NCI-H82 treated with DMSO at 0.1 percent for 48 hours (cell line): ENCODE measurements at regions not wholly inside any gene's neighbourhood (a gene's known extent, or its start where the extent isn't known, plus 50 kb on each side); places are given as distances from the start of the nearest gene placed in this dataset.

Experiments used
- DNase-seq: peaks from one replicate; lab custom pipeline; 2025; ENCODE audit not compliant: unreplicated experiment; lab: John Stamatoyannopoulos, UW

- DNase-seq: no peak
Observed at GRCh38 chr2:109070290-109070689, 58.7 kb upstream of the SH3RF3 start.

DNA sequence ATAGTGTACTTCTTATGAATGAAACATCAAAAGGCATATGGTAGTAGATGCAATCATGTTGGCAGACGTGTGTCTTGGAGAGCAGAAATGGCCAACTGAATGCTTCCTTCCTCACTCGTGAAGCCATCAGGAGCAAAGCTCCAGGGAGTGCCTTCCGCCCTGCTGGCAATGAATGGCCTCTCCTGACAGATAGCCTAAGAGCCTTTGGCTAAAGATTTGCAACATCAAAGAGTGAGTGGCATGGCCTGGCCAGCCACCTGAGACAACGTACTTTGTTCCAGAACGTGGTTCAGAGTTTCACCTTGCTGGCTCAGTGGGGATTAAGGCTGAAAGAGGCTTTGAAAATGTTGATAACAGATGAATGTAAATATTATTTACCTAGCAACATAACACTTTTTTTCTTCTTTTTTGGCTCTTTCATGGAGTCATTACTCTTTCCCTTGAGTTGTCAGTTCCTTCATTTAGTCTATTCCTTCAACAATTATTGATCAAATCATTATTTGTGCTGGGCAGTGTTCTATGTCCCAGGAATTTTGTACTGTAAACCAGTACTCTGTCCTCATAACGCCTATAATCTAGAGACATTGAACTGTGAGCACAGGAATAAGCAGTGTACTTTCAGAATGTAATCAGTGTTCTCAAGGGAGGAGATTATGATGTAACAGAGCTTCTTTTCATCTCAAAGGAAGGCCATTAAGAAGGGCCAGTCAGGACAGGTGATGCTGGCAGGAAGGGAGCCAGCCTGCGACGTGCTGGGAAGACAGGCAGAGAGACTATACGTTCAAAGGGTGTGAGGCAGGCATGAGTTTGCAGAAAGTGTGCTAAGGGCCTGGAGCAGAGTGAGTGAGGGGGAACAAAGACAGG lies 59.4 kb upstream of the SH3RF3 start:
- DNase-seq: peak; percentile 52

DNA sequence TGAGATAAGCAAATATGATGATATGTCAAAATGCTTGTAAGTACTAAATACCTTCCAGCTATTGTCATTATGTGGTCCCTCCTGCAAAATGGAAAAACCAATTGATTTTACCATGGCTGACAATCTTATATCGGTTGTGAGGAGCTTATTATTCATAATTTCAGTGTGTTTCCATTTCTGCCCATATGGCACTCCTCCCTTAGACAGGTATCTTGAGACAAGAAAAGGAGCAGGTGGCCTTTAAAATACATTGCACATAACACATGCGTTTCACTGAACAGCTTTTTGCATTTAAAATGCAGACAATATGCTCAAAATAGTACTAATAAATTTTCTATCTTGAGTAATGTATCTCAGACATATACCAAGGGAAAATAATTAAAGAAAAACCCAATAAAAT lies 60.2 kb upstream of the SH3RF3 start:
- DNase-seq: no peak

GRCh38 chr2:109067631-109068125 lies 61.3 kb upstream of the SH3RF3 start:
- no peak for DNase-seq

GRCh38 chr2:109066917-109067597 lies 61.9 kb upstream of the SH3RF3 start:
- DNase-seq: no peak

DNA sequence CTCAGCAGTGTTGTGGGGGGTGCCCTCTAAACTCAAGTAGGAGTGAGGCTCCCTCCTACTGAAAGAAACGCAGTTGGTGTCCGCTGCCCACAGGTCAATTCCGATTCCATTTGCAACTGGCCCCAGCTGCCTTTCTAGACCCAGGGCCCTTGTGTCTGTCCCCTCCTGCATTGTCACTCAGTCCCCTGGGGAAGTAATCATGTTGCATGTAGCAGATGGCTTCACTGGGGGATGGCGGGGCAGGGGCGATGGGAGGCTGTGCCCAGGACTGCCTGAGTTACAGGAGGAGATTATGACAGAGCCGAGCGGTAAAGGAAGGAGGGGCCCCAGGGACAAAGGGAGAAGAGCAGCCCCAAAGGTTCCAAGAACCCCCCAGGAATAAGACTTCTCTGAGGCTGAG lies 62.5 kb upstream of the SH3RF3 start:
- peak; percentile 92 for DNase-seq

DNA sequence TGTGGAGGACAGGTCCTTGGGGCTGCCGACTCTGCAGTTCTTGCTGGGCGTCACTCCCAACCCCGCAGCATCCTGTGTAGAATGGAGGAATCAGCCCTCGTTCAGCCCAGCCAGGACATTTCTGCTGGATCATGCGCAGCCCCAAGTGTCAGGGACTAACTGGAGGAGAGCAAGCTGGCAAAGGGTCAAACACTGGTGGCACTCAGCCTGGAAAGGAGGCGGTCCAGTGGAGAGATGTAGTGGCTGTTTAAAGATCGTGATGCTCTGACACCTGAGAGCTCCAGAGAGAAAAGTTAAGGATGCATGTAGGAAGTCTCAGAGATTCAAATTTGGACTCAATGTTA lies 63.6 kb upstream of the SH3RF3 start:
- DNase-seq: no peak

DNA sequence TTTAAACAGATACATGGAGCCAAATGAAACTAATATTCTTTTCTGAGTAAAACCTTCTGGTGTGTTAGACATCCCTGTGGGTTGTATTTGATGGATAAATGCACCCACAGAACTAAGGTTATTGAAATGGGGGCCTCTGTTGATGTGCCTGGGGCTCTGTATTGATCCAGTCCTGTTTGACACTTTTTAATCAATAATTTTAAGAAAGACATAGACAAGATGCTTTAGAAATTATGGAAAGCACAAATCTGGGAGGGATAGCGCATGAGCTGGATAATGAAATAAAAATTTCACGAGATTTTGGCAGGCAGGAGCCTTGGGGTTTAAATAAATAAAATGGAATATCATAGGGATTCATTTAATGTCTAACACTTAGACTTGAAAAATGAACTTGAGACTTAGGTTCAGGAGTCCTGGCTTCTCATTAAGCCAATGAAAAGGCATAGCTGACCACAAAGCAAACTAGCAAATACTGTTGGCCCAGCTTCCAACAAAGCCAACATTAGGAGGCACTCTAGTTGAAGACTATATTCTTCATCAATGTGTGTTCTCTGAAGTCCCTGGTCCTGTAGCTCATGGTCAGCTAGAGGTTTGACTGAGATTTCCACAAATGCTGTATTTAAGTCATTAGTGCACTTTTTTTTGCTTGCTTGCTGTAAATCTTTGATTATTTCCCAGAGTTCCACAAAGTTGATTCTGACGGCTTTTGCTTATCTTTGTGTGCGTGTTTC lies 64.2 kb upstream of the SH3RF3 start:
- no peak for DNase-seq

GRCh38 chr2:109062859-109063700 lies 65.9 kb upstream of the SH3RF3 start:
- no peak for DNase-seq

- no peak for DNase-seq
Observed at GRCh38 chr2:109062145-109062858, 66.7 kb upstream of the SH3RF3 start.

DNA sequence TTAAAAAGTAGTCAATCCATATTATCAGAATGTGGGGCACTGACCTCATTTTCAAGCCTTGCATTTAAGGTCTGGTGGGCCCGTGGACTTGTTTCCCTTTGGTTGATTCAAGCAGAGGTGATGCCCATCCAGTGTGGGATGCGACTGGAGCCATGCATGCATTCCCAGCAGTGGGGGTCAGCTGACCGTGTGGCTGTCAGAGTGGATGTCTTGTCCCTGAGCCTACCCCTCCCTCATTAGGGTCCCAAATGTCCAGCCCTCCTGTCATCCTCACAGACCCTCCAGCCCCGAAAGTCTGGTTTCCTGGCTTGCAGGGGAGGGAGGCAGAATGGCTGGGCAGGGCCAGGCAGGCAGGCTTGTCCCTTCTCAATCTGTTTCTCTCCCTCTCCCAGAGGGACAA lies 67.3 kb upstream of the SH3RF3 start:
- DNase-seq: no peak

DNA sequence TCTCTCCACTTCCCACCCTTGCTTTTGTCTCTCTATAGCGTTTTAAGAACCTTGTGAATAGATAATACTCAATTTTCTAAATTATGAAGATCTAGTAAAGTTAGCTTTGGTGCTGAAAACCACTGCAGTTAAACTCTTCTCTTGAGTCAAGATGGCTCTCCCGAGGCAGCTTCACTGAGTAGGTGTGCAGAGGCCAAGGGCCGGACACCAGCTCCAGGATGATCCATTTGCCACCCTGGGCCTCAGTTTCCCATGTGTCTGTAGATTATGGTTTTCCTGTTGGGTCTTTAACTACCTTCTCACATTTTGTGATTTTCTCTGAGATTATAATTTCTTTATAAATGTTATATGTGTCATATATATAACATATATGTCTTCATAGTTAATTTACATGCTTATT lies 68.5 kb upstream of the SH3RF3 start:
- no peak for DNase-seq

- DNase-seq: no peak
Observed at GRCh38 chr2:109059474-109060165, 69.4 kb upstream of the SH3RF3 start.

GRCh38 chr2:109058802-109059201 lies 69.8 kb upstream of the EDAR start:
- no peak for DNase-seq

- peak; percentile 80 for DNase-seq
Observed at GRCh38 chr2:109058191-109058632, 69.2 kb upstream of the EDAR start.

DNA sequence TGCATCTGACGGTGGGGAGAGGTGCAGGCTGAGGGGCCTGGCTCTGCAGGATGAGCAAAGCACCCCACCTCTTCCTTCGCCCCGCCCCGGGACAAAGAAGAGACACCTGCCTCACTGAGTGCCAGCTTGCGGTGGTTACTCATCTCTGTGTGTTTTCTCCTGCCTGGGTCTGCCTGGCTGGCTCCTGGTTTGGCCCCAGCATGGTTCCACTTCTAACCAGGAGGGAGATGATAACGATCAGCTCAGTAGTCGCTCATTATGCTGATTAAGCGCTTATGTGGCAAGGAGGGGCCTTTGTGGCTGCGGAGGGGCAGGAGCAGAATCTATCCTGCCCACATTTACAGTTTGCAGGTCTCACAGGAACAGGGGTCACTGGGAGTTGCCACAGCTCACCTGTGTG lies 68.7 kb upstream of the EDAR start:
- DNase-seq: no peak

GRCh38 chr2:109055435-109055834 lies 66.4 kb upstream of the EDAR start:
- DNase-seq: no peak

GRCh38 chr2:109054865-109055264 lies 65.8 kb upstream of the EDAR start:
- DNase-seq: no peak

GRCh38 chr2:109053716-109054115 lies 64.7 kb upstream of the EDAR start:
- no peak for DNase-seq

DNA sequence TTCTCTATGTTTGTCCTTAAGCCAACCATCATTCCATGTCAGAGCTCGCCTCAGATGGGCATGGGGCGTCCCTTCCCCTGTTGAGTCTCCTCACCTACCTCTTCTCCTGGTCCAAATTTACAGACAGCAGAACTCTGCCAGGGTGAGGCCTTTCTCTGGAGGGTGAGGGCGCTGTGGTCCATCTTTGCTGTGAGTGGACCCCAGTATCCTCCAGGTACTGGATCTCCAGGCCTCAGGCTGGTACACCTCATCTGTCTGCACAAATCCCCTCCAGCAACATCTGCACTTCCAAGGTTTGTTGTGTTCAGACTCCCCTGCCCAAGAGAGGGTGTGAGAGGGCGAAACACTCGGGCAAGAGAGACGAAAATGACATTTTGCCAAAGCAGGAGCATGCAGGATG lies 63.9 kb upstream of the EDAR start:
- no peak for DNase-seq
